GM19025 (cell line): ENCODE measurements at regions not wholly inside any gene's neighbourhood (a gene's known extent, or its start where the extent isn't known, plus 50 kb on each side); places are given as distances from the start of the nearest gene placed in this dataset.

Experiments
- ATAC-seq: cut with Tn5 transposase; IDR thresholded peaks from one replicate; pipeline ENCODE4 v1.9.1; 2021; ENCODE audit warnings: mild to moderate bottlenecking, low read depth, moderate library complexity; ENCODE audit not compliant: unreplicated experiment

DNA sequence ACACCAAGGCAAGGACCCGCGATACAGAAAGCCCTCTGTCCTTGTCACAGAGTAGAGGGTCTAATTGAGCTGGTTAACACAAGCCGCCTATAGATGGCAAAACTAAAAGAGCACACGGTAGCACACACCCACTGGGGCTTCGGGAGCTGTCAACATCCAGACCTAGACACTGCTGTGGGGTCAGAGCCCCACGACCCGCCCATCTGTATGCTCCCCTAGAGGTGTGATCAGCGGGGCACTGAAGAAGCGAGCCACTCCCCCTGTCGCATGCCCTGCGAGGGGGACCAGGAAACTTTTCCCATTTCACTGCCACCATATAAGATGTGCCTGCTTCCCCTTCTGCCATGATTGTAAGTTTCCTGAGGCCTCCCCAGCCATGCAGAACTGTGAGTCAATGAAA is 1255.8 kb upstream of the CDH8 start:
- no peak for ATAC-seq

DNA sequence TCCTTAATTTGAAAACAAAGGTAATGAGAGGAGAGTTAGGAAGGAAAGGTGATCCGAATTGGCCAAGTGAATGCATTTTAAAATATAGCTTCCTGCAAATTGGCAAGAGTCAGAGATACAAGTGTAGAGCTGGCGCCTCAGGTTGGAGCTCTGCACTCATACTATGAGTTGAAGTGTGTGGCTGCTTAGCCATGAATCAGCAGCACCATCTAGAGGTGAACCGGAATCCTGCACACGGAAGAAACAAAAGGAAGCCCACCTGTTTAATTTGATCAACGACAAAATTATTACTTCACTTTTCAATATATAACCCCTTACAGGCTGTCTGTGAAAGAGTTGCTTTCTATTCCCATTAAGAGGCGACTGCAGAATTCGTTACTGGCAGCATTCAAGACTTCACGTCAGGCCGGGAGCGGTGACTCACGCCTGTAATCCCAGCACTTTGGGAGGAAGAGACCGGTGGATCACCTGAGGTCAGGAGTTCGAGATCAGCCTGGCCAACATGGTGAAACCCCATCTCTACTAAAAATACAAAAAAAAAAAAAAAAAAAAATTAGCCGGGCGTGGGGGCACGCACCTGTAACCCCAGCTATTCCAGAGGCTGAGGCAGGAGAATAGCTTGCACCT is 1253.7 kb upstream of the CDH8 start:
- no peak for ATAC-seq

- ATAC-seq, result no peak
Measured at GRCh38 chr16:63287401-63287800, 1251.2 kb upstream of the CDH8 start.

DNA sequence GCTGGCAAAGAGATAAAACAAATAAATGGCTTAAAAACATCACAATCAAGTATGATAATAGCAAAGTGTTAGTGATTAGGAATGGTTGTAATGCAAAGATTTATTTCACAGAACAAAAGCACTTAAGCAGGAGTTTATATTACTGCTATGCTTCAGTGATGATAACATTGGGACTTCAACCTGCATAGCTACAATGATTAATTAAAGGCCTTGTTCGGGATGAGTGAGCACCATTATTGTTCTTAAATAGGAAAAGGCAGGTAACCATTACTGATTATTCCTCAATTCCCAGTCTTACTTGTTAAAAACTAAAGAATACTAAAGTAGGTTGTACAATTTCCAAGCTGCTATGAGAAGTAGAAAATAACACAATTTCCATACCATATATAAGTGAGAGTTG is 1247.5 kb upstream of the CDH8 start:
- no peak for ATAC-seq

DNA sequence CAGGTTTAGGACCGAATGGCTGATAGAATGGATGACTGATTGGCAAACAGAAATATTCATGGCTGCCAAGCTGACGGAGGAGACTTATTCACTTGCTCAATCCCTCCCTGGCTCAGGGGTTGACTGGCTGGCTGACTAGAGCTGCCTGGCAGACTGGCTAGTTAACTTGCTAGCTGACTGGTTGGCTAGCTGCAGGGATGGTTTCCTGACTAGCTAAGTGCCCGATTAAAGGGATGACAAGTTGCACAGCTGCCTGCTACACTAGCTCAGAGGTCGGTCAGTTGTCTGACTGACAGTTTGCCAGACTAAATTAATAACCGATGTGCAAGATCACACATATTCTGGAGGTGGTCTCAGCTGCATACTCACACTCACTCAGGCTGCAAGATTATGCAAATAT is 1208.4 kb upstream of the CDH8 start:
- ATAC-seq, result no peak

DNA sequence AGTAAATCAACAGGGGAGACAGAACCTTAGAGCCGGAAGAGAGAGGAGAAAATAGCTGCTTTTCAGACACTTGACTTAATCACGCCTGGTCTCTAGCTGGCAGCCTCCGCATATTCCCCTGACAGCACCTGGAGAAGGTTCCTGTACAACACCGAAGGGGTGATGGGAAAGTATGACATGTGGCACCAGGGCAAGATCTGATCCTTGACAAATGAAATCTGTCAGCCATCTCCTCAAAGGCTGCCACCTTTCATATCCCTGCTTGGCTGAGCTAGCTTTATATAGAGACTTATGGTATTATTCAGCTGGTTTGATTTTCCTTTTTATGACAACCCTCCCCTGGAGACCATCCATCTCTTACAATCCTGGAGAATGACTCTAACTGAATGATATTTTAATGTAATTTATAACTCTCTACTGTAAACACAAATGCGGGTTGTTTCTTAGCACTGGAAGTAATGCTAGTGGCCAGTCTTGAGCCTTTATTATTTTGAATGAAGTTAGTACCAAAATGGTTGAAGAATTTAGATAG is 1205.3 kb upstream of the CDH8 start:
- no peak for ATAC-seq

DNA sequence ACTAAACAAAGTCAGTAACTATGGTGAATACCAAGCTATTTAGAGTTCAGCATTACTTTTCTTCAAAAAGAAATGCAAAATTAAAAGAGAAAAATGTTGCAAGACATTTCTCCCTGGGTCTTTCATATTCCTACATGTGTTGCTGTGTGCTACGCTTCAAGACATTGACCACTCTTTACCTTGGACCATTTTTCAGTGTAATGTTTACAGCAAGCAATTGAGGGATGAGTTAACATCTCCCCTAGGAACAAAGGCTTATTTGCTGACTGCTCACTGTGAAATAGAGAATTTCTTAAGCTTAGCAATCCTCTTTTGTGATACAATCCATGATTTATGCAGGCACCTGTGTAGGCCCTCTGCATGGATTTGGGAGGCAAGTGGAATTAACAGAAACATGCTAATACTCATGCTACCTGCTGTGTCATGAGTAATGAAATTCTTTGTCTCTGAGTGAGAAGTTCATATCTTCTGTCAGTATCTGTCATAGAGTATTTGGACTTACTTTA is 1202.9 kb upstream of the CDH8 start:
- ATAC-seq, result no peak

DNA sequence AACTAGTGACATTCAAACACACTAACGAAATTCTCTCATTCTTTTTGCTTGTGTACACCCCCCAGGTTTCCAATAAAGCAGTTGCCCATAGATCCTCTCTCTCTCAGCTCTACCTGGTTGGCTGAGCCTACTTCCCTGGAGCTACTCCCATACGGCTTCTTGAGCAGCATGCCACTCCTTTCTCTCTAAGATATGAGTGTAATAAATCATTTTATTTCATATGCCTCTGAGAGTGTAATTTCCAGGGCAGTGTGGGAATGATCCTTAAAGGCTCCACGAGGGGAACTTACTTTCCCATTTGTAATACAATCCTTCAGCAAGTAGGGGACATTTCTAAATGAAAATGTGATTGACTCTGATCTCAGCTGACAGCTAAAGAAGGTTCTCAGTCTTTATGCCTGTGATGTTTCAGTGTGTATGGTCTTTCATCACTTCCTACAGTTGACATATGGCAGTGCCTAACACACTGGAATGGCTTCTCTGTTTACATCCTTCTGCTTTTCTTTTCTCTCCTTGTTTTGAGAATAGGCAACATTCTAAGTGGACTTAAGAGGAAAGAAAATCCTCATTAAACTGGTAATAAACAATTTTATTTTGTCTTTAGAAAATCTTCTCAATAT is 1194.3 kb upstream of the CDH8 start:
- no peak for ATAC-seq

DNA sequence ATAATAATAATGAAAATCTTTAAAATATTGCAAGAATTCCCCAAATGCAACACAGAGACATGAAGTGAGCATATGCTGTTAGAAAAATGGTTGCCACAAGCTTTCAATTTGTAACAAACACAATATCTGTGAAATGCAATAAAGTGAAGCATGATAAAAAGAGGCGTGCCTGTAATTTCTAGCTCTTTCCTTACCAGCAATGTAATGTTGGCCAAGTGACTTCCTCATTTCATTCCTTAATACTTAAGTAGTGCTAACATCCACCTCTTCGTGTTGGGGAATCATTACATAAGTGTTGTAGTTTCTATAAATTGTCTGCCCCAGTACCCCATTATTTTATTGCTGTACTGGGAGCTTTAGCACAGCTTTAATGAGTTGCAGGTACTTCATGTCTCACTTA is 1192.0 kb upstream of the CDH8 start:
- ATAC-seq, result no peak

DNA sequence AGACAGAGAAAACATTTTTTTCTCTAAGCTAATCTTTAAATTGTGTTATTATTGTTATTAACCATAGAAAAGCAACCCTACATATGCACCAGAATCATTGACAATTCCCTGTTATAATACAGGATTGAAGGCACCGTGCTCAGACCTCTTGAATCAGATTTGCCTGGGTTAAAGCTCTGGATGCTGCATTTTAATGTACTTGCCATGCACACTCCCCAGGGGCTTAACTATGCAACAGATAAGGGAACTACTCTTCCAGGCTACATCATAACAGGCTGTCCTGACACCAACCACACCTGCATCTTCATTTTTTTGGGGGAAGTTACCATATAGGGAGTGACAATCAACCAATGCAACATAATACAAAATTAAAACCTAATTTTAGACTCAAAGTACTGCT is 1187.6 kb upstream of the CDH8 start:
- no peak for ATAC-seq

DNA sequence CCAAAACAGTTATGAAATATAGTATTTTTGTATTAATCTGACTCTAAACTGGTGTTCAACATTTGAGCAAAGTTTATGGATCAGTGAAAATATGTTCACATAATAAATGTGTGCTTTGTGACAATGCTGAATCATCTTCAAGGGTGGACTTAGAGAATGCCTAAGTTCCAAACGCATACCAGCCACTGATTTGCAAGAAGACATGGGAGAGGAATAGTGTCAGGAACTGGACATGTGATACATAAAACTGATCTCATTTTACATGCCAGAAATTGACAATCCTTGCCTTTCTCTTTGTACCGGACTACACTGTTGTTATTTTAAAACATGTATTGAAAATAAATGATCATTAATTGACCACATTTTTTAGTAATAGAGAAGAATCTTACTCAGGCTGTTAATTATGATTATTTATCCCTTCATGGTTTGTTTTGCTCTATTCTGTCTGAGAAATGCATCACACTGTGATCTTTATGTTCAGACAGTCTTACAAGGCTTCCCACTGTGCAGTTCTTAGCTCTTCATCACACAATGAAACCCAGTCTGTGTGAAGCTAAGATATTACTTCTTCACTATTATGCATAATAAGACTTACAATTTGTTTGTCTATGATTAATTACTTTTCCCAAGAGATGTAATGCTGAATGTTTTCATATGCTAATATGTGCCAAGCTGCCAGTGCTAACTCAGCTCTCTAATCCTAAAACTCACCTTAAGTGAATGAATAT is 1180.6 kb upstream of the CDH8 start:
- no peak for ATAC-seq

GRCh38 chr16:63201851-63202250 is 1165.6 kb upstream of the CDH8 start:
- no peak for ATAC-seq

- no peak for ATAC-seq
Measured at GRCh38 chr16:63200940-63201339, 1164.7 kb upstream of the CDH8 start.

GRCh38 chr16:63195336-63195735 is 1159.1 kb upstream of the CDH8 start:
- ATAC-seq, result no peak

GRCh38 chr16:63192980-63193379 is 1156.7 kb upstream of the CDH8 start:
- ATAC-seq, result no peak

GRCh38 chr16:63188086-63188771 is 1152.0 kb upstream of the CDH8 start:
- no peak for ATAC-seq

DNA sequence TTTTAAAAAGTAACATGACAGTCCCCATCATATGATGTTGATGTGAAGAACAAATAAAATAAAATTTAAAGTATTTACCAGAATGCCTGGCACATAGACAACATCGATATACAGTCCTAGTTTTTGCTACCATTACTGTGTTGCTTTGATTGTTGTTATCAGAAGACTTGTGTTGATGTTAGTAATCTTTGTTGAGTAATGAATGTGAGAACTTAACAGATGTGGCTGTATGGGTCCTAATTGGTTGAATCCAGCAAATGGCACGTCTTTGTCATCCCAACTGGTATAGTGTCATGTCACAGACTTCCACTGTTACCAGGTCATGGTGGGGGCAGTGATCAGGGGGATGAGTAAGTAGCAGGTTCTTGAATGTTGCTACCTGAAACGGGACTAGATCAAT is 1151.4 kb upstream of the CDH8 start:
- no peak for ATAC-seq

- ATAC-seq, result no peak
Measured at GRCh38 chr16:63185235-63185780, 1149.1 kb upstream of the CDH8 start.

- ATAC-seq, result no peak
Measured at GRCh38 chr16:63183743-63184142, 1147.5 kb upstream of the CDH8 start.

GRCh38 chr16:63175313-63175712 is 1139.1 kb upstream of the CDH8 start:
- ATAC-seq, result no peak

GRCh38 chr16:63174801-63175200 is 1138.6 kb upstream of the CDH8 start:
- no peak for ATAC-seq
